Heart right ventricle (tissue), 16 donors: ENCODE measurements at regions not wholly inside any gene's neighbourhood (a gene's known extent, or its start where the extent isn't known, plus 50 kb on each side); places are given as distances from the start of the nearest gene placed in this dataset.

ENCODE experiments used
- ATAC-seq, 8 donors: fragments of 200-7000 bp; cut with Tn5 transposase; one replicate each; pipeline ENCODE4 v1.9.1; 2020; ENCODE audit warnings: mild to moderate bottlenecking in 8 of 8, moderate library complexity in 8 of 8, moderate number of reproducible peaks in 1 of 8
- DNase-seq, 2 donors: peaks; one replicate each; pipeline ENCODE4 v3.0.0-alpha.2; 2020
- H3K27ac ChIP-seq, 10 donors: fragments of 200-600 bp; sonication (generic) in 2 of 10; one replicate each; pipeline versions ENCODE4 v1.5.0 to v1.8.0; 2020 to 2022; ENCODE audit warnings: mild to moderate bottlenecking in 3 of 10
- H3K27me3 ChIP-seq, 7 donors: fragments of 200-600 bp; one replicate each; pipeline ENCODE4 v1.8.0; 2021 to 2022; ENCODE audit warnings: mild to moderate bottlenecking in 2 of 7
- H3K36me3 ChIP-seq, 9 donors: fragments of 200-600 bp; sonication (generic) in 1 of 9; one replicate each; pipeline versions ENCODE4 v1.5.0 to v1.8.0; 2020 to 2022; ENCODE audit warnings: mild to moderate bottlenecking in 2 of 9
- H3K4me1 ChIP-seq, 9 donors: fragments of 200-600 bp; sonication (generic) in 1 of 9; one replicate each; pipeline versions ENCODE4 v1.5.0 to v1.8.0; 2020 to 2022; ENCODE audit warnings: mild to moderate bottlenecking in 4 of 9
- H3K4me3 ChIP-seq, 10 donors: fragments of 200-600 bp; sonication (generic) in 2 of 10; one replicate each; pipeline versions ENCODE4 v1.5.0 to v1.8.0; 2020 to 2022; ENCODE audit warnings: mild to moderate bottlenecking in 7 of 10, moderate library complexity in 2 of 10
- H3K9me3 ChIP-seq, 11 donors: fragments of 200-600 bp in 10 of 11; sonication (generic) in 2 of 11; one replicate each; pipeline versions ENCODE4 v1.5.0 to v1.8.0; 2013 to 2022; ENCODE audit warnings: mild to moderate bottlenecking in 2 of 11, control low read depth in 1 of 11, moderate library complexity in 1 of 11
- CTCF ChIP-seq, 9 donors: fragments of 200-600 bp; sonication (generic) in 2 of 9; IDR thresholded peaks; one replicate each; pipeline versions ENCODE4 v1.5.0 to v1.8.0; 2021 to 2022; ENCODE audit warnings: antibody characterized with exemption in 9 of 9, mild to moderate bottlenecking in 5 of 9, moderate library complexity in 1 of 9
- WGBS, 2 donors: extraction: QIAGEN DNeasy Blood & Tissue Kit; methylation state at CpG; one replicate each; pipeline ENCODE4 v1.1.7; 2013; ENCODE audit warnings: inconsistent platforms in 1 of 2; 5-methylcytosine and 5-hydroxymethylcytosine counted together
- intact Hi-C, 10 donors: fragments of 100-400 bp; cut with DNase I; formaldehyde crosslinking; loops; one replicate each; pipeline versions ENCODE4 v1.11.1 to v1.14.2; 2022
- donor health status: Arrhythmogenic right ventricular cardiomyopathy.
- donor health status: ischemic (EF 13 %, LVEDD 7.1; RV severe dilation, severe dysfunction).
- donor health status: healthy with polysubstance abuse.
- donor health status: DM: no; HTN: yes; CAD: no.
- donor health status: DM: no; HTN: no; CAD: no.
- donor health status: ischemic (EF 25% LVEDD 6.9; RV normal size, moderate dysfunction).
- donor health status: ischemic (EF 25% LVEDD 5.7; RV mildly dilated, moderate dysfunction).
- donor health status: healthy.
- donor health status: DM: yes; HTN: yes; CAD: no.
- donor health status: Ischemic cardiomyopathy.
- donor health status: ischemic (EF 35%, LVEDD 5.7; RV mildly dilated, moderate dysfunction).
- donor health status: nonischemic (EF 11% LVEDD 7.7; RV severe dilation, severe dysfunction).
- donor health status: DM: yes; HTN: yes; CAD: no.
- donor health status: PGD.
- donor health status: ischemic (EF 29% LVEDD 5.4; RV normal size, mild dysfunction).
- donor health status: nonischemic (EF 23%, LVEDD 6.1; RV moderate dilation, normal function).

- Histone ChIP-seq H3K9me3 (peaks cover 0 to 8% (median 0%) of the 10 kb centered on the region in 11 donors), H3K4me1 (peaks cover 0 to 5% (median 0%) of the 10 kb centered on the region in 9 donors), H3K27ac (no peak overlapping the region), H3K36me3 (no peaks in the 10 kb centered on the region), H3K27me3 (no peaks in the 10 kb centered on the region), H3K4me3 (no peak overlapping the region)
- intact Hi-C loops, result no loop called here
- WGBS, 2 donors, result 50 to 54% methylated on average over 5 of the region's 5 CpGs
- ATAC-seq (no peak), DNase-seq (no peak)
- TF ChIP-seq CTCF (IDR thresholded peaks at IDR 0.05), result no peak
Observed at GRCh38 chr6:12483712-12484111, 193.6 kb downstream of the EDN1 start.

- intact Hi-C loops, result no loop called here
- DNase-seq (no peak), ATAC-seq (no peak)
- no peak overlapping the region for H3K4me3 ChIP-seq
- H3K27ac ChIP-seq, result no peak overlapping the region
- H3K4me1 ChIP-seq, result peaks cover 0 to 5% (median 0%) of the 10 kb centered on the region in 9 donors
- peaks cover 0 to 8% (median 0%) of the 10 kb centered on the region in 11 donors for H3K9me3 ChIP-seq
- WGBS, 2 donors, result 73 to 77% methylated on average over 3 of the region's 3 CpGs
- H3K27me3 ChIP-seq, result no peaks in the 10 kb centered on the region
- H3K36me3 ChIP-seq, result no peaks in the 10 kb centered on the region
- no peak for TF ChIP-seq CTCF (IDR thresholded peaks at IDR 0.05)
Observed at GRCh38 chr6:12484519-12484918, 194.4 kb downstream of the EDN1 start.

GRCh38 chr6:12485226-12485764 lies 195.1 kb downstream of the EDN1 start:
- WGBS, 2 donors, result 88 to 90% methylated on average over 8 of the region's 8 CpGs

GRCh38 chr6:12485837-12486236 lies 195.7 kb downstream of the EDN1 start:
- intact Hi-C loops, result no loop called here
- 86 to 92% methylated on average over 3 of the region's 3 CpGs for WGBS, 2 donors
- Histone ChIP-seq H3K4me1 (peaks cover 0 to 15% (median 7%) of the 10 kb centered on the region in 9 donors), H3K9me3 (peaks cover 0 to 8% (median 0%) of the 10 kb centered on the region in 11 donors), H3K27me3 (no peaks in the 10 kb centered on the region), H3K4me3 (no peak overlapping the region), H3K36me3 (no peaks in the 10 kb centered on the region), H3K27ac (no peak overlapping the region)
- ATAC-seq (no peak), DNase-seq (no peak)
- TF ChIP-seq CTCF (IDR thresholded peaks at IDR 0.05), result no peak

More at GRCh38 chr6:12485226-12485764, 195.1 kb downstream of the EDN1 start:
- Histone ChIP-seq H3K27me3 (no peaks in the 10 kb centered on the region), H3K4me3 (no peak overlapping the region), H3K27ac (no peak overlapping the region), H3K36me3 (no peaks in the 10 kb centered on the region), H3K4me1 (peaks cover 0 to 9% (median 1%) of the 10 kb centered on the region in 9 donors), H3K9me3 (peaks cover 0 to 8% (median 0%) of the 10 kb centered on the region in 11 donors)
- no peak for DNase-seq
- intact Hi-C loops, result no loop called here
- ATAC-seq, result no peak
- TF ChIP-seq CTCF (IDR thresholded peaks at IDR 0.05), result no peak
